Chondrocyte (in vitro differentiated cells): ENCODE measurements at regions not wholly inside any gene's neighbourhood (a gene's known extent, or its start where the extent isn't known, plus 50 kb on each side); places are given as distances from the start of the nearest gene placed in this dataset.

Experiments
- DNase-seq: peaks from one replicate; pipeline ENCODE4 v3.0.0; 2021; ENCODE audit warnings: mixed read lengths, low spot score
- H3K27ac Mint-ChIP-seq: one replicate; pipeline ENCODE4 v1.8.0; 2021; ENCODE audit warnings: mild to moderate bottlenecking, moderate library complexity, mixed read lengths; ENCODE audit not compliant: unreplicated experiment
- H3K27me3 Mint-ChIP-seq: 2 replicates; pipeline ENCODE4 v1.8.0; 2021; ENCODE audit warnings: low read depth, mixed read lengths
- H3K36me3 Mint-ChIP-seq: 2 replicates; pipeline ENCODE4 v1.8.0; 2021; ENCODE audit warnings: low read depth, mixed read lengths
- H3K4me1 Mint-ChIP-seq: 2 replicates; pipeline ENCODE4 v1.8.0; 2021; ENCODE audit warnings: low read depth, mild to moderate bottlenecking, mixed read lengths
- H3K4me3 Mint-ChIP-seq: one replicate; pipeline ENCODE4 v1.8.0; 2021; ENCODE audit warnings: mild to moderate bottlenecking, moderate library complexity, mixed read lengths; ENCODE audit not compliant: unreplicated experiment
- H3K9me3 Mint-ChIP-seq: 2 replicates; pipeline ENCODE4 v1.8.0; 2021; ENCODE audit warnings: low read depth, mixed read lengths
- CTCF ChIP-seq: fragments of 200-600 bp; sonication (generic); IDR thresholded peaks from 2 replicates; pipeline ENCODE4 v1.5.0; 2021; ENCODE audit warnings: antibody characterized with exemption, mild to moderate bottlenecking, moderate library complexity

- TF ChIP-seq CTCF: no peak
- Mint-ChIP-seq H3K27me3 (no peaks in the 10 kb centered on the region), H3K4me1 (peaks cover 33% of the 10 kb centered on the region), H3K9me3 (no peaks in the 10 kb centered on the region), H3K36me3 (no peaks in the 10 kb centered on the region), H3K27ac (no peak overlapping the region), H3K4me3 (no peak overlapping the region)
- DNase-seq: no peak
Observed at GRCh38 chr3:72388117-72388516, 460.1 kb downstream of the SHQ1 start.

GRCh38 chr3:72386327-72387000, 461.8 kb downstream of the SHQ1 start:
- Mint-ChIP-seq H3K27me3 (no peaks in the 10 kb centered on the region), H3K36me3 (no peaks in the 10 kb centered on the region), H3K9me3 (no peaks in the 10 kb centered on the region), H3K4me3 (no peak overlapping the region), H3K27ac (no peak overlapping the region), H3K4me1 (peaks cover 40% of the 10 kb centered on the region)
- no peak for TF ChIP-seq CTCF
- no peak for DNase-seq

- Mint-ChIP-seq H3K27ac (no peak overlapping the region), H3K36me3 (no peaks in the 10 kb centered on the region), H3K9me3 (no peaks in the 10 kb centered on the region), H3K27me3 (no peaks in the 10 kb centered on the region), H3K4me1 (peaks cover 51% of the 10 kb centered on the region), H3K4me3 (no peak overlapping the region)
- no peak for TF ChIP-seq CTCF
- DNase-seq: no peak
Observed at GRCh38 chr3:72385167-72385566, 463.1 kb downstream of the SHQ1 start.

GRCh38 chr3:72384602-72385001, 463.6 kb downstream of the SHQ1 start:
- Mint-ChIP-seq H3K36me3 (no peaks in the 10 kb centered on the region), H3K27ac (no peak overlapping the region), H3K4me1 (peaks cover 56% of the 10 kb centered on the region), H3K27me3 (no peaks in the 10 kb centered on the region), H3K9me3 (no peaks in the 10 kb centered on the region), H3K4me3 (no peak overlapping the region)
- DNase-seq: no peak
- no peak for TF ChIP-seq CTCF

GRCh38 chr3:72383883-72384282, 464.4 kb downstream of the SHQ1 start:
- Mint-ChIP-seq H3K9me3 (no peaks in the 10 kb centered on the region), H3K36me3 (peaks cover under 1% of the 10 kb centered on the region), H3K4me1 (peaks cover 59% of the 10 kb centered on the region), H3K4me3 (no peak overlapping the region), H3K27ac (no peak overlapping the region), H3K27me3 (no peaks in the 10 kb centered on the region)
- DNase-seq: no peak
- TF ChIP-seq CTCF: no peak
